ENCODE measurements at regions not wholly inside any gene's neighbourhood (a gene's known extent, or its start where the extent isn't known, plus 50 kb on each side); places are given as distances from the start of the nearest gene placed in this dataset.

- WGBS (ENCODE audit: extremely low coverage, insufficient coverage, insufficient read length): no CpG with 5 or more reads among the region's 2 CpGs
- H3K4me2 ChIP-seq (ENCODE audit: low read length): no peak overlapping the region
- no peak for DNase-seq
- H2AFZ ChIP-seq (ENCODE audit: insufficient read depth, low read length, poor library complexity): no peak overlapping the region
- H3K27ac ChIP-seq (ENCODE audit: low read depth, low read length): no peak overlapping the region
- no peak overlapping the region for H4K8ac ChIP-seq (ENCODE audit: low read depth, low read length)
- H3K4ac ChIP-seq (ENCODE audit: low read depth, low read length): no peak overlapping the region
- H4K12ac ChIP-seq (ENCODE audit: low read depth, low read length): no peak overlapping the region
- no peaks in the 10 kb centered on the region for H3K9me3 ChIP-seq (ENCODE audit: insufficient read depth, low read depth, low read length)
- no peak overlapping the region for H2BK12ac ChIP-seq (ENCODE audit: low read length)
- H3K36me3 ChIP-seq (ENCODE audit: control insufficient read depth in 1 of 2, insufficient read depth in 2 of 2, low read length in 2 of 2): no peaks in the 10 kb centered on the region
- H3K4me1 ChIP-seq (ENCODE audit: control insufficient read depth in 1 of 2, insufficient read depth in 2 of 2, low read length in 2 of 2): no peaks in the 10 kb centered on the region
- H2BK120ac ChIP-seq (ENCODE audit: insufficient read depth, low read length, poor library complexity): no peak overlapping the region
- H3K79me1 ChIP-seq (ENCODE audit: low read length): no peaks in the 10 kb centered on the region
- no peak overlapping the region for H2AK5ac ChIP-seq (ENCODE audit: low read length)
- H2BK5ac ChIP-seq (ENCODE audit: low read depth, low read length, poor library complexity): no peak overlapping the region
- H4K91ac ChIP-seq (ENCODE audit: low read depth, low read length): no peak overlapping the region
- H3K14ac ChIP-seq (ENCODE audit: low read length): no peak overlapping the region
- H3K23ac ChIP-seq (ENCODE audit: low read length): no peak overlapping the region
- H3K79me2 ChIP-seq (ENCODE audit: control insufficient read depth, insufficient read depth, low read length, poor library complexity): no peaks in the 10 kb centered on the region
- H3K27me3 ChIP-seq (ENCODE audit: insufficient read depth, low read length): no peaks in the 10 kb centered on the region
- no peak overlapping the region for H3K4me3 ChIP-seq (ENCODE audit: low read depth, low read length)
- H3K18ac ChIP-seq (ENCODE audit: low read length): no peak overlapping the region
- H3K9ac ChIP-seq (ENCODE audit: low read length): no peak overlapping the region
Observed at GRCh38 chr12:74941670-74942069, 268.0 kb downstream of the KCNC2 start.

- Histone ChIP-seq H3K4me2 (ENCODE audit: low read length) (no peak overlapping the region), H4K12ac (ENCODE audit: low read depth, low read length) (no peak overlapping the region), H3K23ac (ENCODE audit: low read length) (no peak overlapping the region), H3K27ac (ENCODE audit: low read depth, low read length) (no peak overlapping the region), H3K4me1 (ENCODE audit: control insufficient read depth in 1 of 2, insufficient read depth in 2 of 2, low read length in 2 of 2) (no peaks in the 10 kb centered on the region), H3K9ac (ENCODE audit: low read length) (no peak overlapping the region), H3K14ac (ENCODE audit: low read length) (no peak overlapping the region), H3K36me3 (ENCODE audit: control insufficient read depth in 1 of 2, insufficient read depth in 2 of 2, low read length in 2 of 2) (no peaks in the 10 kb centered on the region), H3K79me1 (ENCODE audit: low read length) (no peaks in the 10 kb centered on the region), H4K8ac (ENCODE audit: low read depth, low read length) (no peak overlapping the region), H3K9me3 (ENCODE audit: insufficient read depth, low read depth, low read length) (no peaks in the 10 kb centered on the region), H3K18ac (ENCODE audit: low read length) (no peak overlapping the region), H3K4me3 (ENCODE audit: low read depth, low read length) (no peak overlapping the region), H3K4ac (ENCODE audit: low read depth, low read length) (no peak overlapping the region), H2BK120ac (ENCODE audit: insufficient read depth, low read length, poor library complexity) (no peak overlapping the region), H2BK12ac (ENCODE audit: low read length) (no peak overlapping the region), H3K27me3 (ENCODE audit: insufficient read depth, low read length) (no peaks in the 10 kb centered on the region), H2BK5ac (ENCODE audit: low read depth, low read length, poor library complexity) (no peak overlapping the region), H2AK5ac (ENCODE audit: low read length) (no peak overlapping the region), H3K79me2 (ENCODE audit: control insufficient read depth, insufficient read depth, low read length, poor library complexity) (no peaks in the 10 kb centered on the region), H4K91ac (ENCODE audit: low read depth, low read length) (no peak overlapping the region), H2AFZ (ENCODE audit: insufficient read depth, low read length, poor library complexity) (no peak overlapping the region)
- DNase-seq: no peak
- whole genome bisulfite sequencing (ENCODE audit: extremely low coverage, insufficient coverage, insufficient read length): no CpG with 5 or more reads among the region's 2 CpGs
Observed at GRCh38 chr12:74945771-74946198, 263.9 kb downstream of the KCNC2 start.

GRCh38 chr12:74953697-74954096 is 255.9 kb downstream of the KCNC2 start:
- Histone ChIP-seq H3K4ac (ENCODE audit: low read depth, low read length) (no peak overlapping the region), H3K14ac (ENCODE audit: low read length) (no peak overlapping the region)

GRCh38 chr12:74957231-74957630 is 252.4 kb downstream of the KCNC2 start:
- no peak overlapping the region for H3K27ac ChIP-seq (ENCODE audit: low read depth, low read length)
- no peaks in the 10 kb centered on the region for H3K79me2 ChIP-seq (ENCODE audit: control insufficient read depth, insufficient read depth, low read length, poor library complexity)
- H3K4me1 ChIP-seq (ENCODE audit: control insufficient read depth in 1 of 2, insufficient read depth in 2 of 2, low read length in 2 of 2): no peaks in the 10 kb centered on the region
- H4K91ac ChIP-seq (ENCODE audit: low read depth, low read length): no peak overlapping the region
- no peak overlapping the region for H3K4me3 ChIP-seq (ENCODE audit: low read depth, low read length)
- no peak overlapping the region for H4K8ac ChIP-seq (ENCODE audit: low read depth, low read length)
- no peak overlapping the region for H3K14ac ChIP-seq (ENCODE audit: low read length)
- H3K36me3 ChIP-seq (ENCODE audit: control insufficient read depth in 1 of 2, insufficient read depth in 2 of 2, low read length in 2 of 2): no peaks in the 10 kb centered on the region
- no peak overlapping the region for H3K4me2 ChIP-seq (ENCODE audit: low read length)
- no peak overlapping the region for H2AK5ac ChIP-seq (ENCODE audit: low read length)
- H4K12ac ChIP-seq (ENCODE audit: low read depth, low read length): no peak overlapping the region
- no peak overlapping the region for H2BK5ac ChIP-seq (ENCODE audit: low read depth, low read length, poor library complexity)
- DNase-seq: no peak
- H2BK120ac ChIP-seq (ENCODE audit: insufficient read depth, low read length, poor library complexity): no peak overlapping the region
- no peak overlapping the region for H3K4ac ChIP-seq (ENCODE audit: low read depth, low read length)
- no peak overlapping the region for H2BK12ac ChIP-seq (ENCODE audit: low read length)
- WGBS (ENCODE audit: extremely low coverage, insufficient coverage, insufficient read length): no CpG with 5 or more reads among the region's 3 CpGs
- H2AFZ ChIP-seq (ENCODE audit: insufficient read depth, low read length, poor library complexity): no peak overlapping the region
- no peak overlapping the region for H3K23ac ChIP-seq (ENCODE audit: low read length)
- H3K9ac ChIP-seq (ENCODE audit: low read length): no peak overlapping the region
- no peaks in the 10 kb centered on the region for H3K79me1 ChIP-seq (ENCODE audit: low read length)
- H3K9me3 ChIP-seq (ENCODE audit: insufficient read depth, low read depth, low read length): no peaks in the 10 kb centered on the region
- no peak overlapping the region for H3K18ac ChIP-seq (ENCODE audit: low read length)
- no peaks in the 10 kb centered on the region for H3K27me3 ChIP-seq (ENCODE audit: insufficient read depth, low read length)

More at GRCh38 chr12:74953697-74954096, 255.9 kb downstream of the KCNC2 start:
- no peak overlapping the region for H4K91ac ChIP-seq (ENCODE audit: low read depth, low read length)
- no CpG with 5 or more reads among the region's 1 CpG for WGBS (ENCODE audit: extremely low coverage, insufficient coverage, insufficient read length)
- H2BK120ac ChIP-seq (ENCODE audit: insufficient read depth, low read length, poor library complexity): no peak overlapping the region
- H2AK5ac ChIP-seq (ENCODE audit: low read length): no peak overlapping the region
- H3K4me1 ChIP-seq (ENCODE audit: control insufficient read depth in 1 of 2, insufficient read depth in 2 of 2, low read length in 2 of 2): no peaks in the 10 kb centered on the region
- no peak overlapping the region for H4K8ac ChIP-seq (ENCODE audit: low read depth, low read length)
- H3K23ac ChIP-seq (ENCODE audit: low read length): no peak overlapping the region
- H3K27ac ChIP-seq (ENCODE audit: low read depth, low read length): no peak overlapping the region
- no peak overlapping the region for H3K4me3 ChIP-seq (ENCODE audit: low read depth, low read length)
- H3K79me1 ChIP-seq (ENCODE audit: low read length): no peaks in the 10 kb centered on the region
- H2BK5ac ChIP-seq (ENCODE audit: low read depth, low read length, poor library complexity): no peak overlapping the region
- no peak overlapping the region for H3K4me2 ChIP-seq (ENCODE audit: low read length)
- no peak overlapping the region for H3K18ac ChIP-seq (ENCODE audit: low read length)
- no peak for DNase-seq
- H3K36me3 ChIP-seq (ENCODE audit: control insufficient read depth in 1 of 2, insufficient read depth in 2 of 2, low read length in 2 of 2): no peaks in the 10 kb centered on the region
- no peak overlapping the region for H2AFZ ChIP-seq (ENCODE audit: insufficient read depth, low read length, poor library complexity)
- H3K9me3 ChIP-seq (ENCODE audit: insufficient read depth, low read depth, low read length): no peaks in the 10 kb centered on the region
- no peak overlapping the region for H4K12ac ChIP-seq (ENCODE audit: low read depth, low read length)
- no peaks in the 10 kb centered on the region for H3K27me3 ChIP-seq (ENCODE audit: insufficient read depth, low read length)
- H3K79me2 ChIP-seq (ENCODE audit: control insufficient read depth, insufficient read depth, low read length, poor library complexity): no peaks in the 10 kb centered on the region
- H3K9ac ChIP-seq (ENCODE audit: low read length): peak overlapping the region; percentile 12
- H2BK12ac ChIP-seq (ENCODE audit: low read length): no peak overlapping the region
